Right cardiac atrium (tissue), 5 donors: ENCODE measurements at regions not wholly inside any gene's neighbourhood (a gene's known extent, or its start where the extent isn't known, plus 50 kb on each side); places are given as distances from the start of the nearest gene placed in this dataset.
A peak's percentile ranks its signal among the peaks of the same experiment; 100 is the strongest.
"Not testable (repeated sequence)": the region's sequence is repeated elsewhere in the genome, so short reads cannot be mapped to it uniquely, and the experiment has no call there.

ENCODE experiments used
- ATAC-seq, 2 donors: fragments of 200-7000 bp; cut with Tn5 transposase; one replicate each; pipeline versions ENCODE4 v1.8.0 to v1.9.1; 2020; ENCODE audit warnings: moderate library complexity in 2 of 2, mild to moderate bottlenecking in 1 of 2
- DNase-seq, 3 donors: peaks; one replicate each; pipeline ENCODE4 v3.0.0-alpha.2; 2020
- H3K27ac ChIP-seq: one replicate; pipeline ENCODE4 v1.5.1; 2013; ENCODE audit warnings: mild to moderate bottlenecking, low read length, control low read depth, moderate library complexity
- H3K27me3 ChIP-seq: one replicate; pipeline ENCODE4 v1.6.1; 2013; ENCODE audit not compliant: control insufficient read depth, insufficient read depth
- H3K4me1 ChIP-seq: one replicate; pipeline ENCODE4 v1.6.1; 2013; ENCODE audit warnings: low read length; ENCODE audit not compliant: control insufficient read depth, insufficient read depth
- H3K4me3 ChIP-seq: one replicate; pipeline ENCODE4 v1.5.1; 2013; ENCODE audit warnings: low read length, control low read depth
- H3K9me3 ChIP-seq: one replicate; pipeline ENCODE4 v1.6.1; 2013; ENCODE audit warnings: low read length; ENCODE audit not compliant: control insufficient read depth
- WGBS: extraction: QIAGEN DNeasy Blood & Tissue Kit; methylation state at CpG from one replicate; pipeline ENCODE4 v1.1.7; 2013; 5-methylcytosine and 5-hydroxymethylcytosine counted together
- intact Hi-C, 4 donors: fragments of 100-400 bp; cut with DNase I; formaldehyde crosslinking; loops; one replicate each; pipeline versions ENCODE4 v1.11.0 to v1.14.0; 2022 to 2023
- donor health status: healthy with polysubstance abuse.
- donor health status: DM: no; HTN: yes; CAD: no.
- donor health status: DM: no; HTN: no; CAD: no.
- donor health status: DM: no; HTN: yes; CAD: no; lungs with severe emphysema.
- donor health status: DM: yes; HTN: yes; CAD: no.

- H3K4me3 ChIP-seq, ATAC-seq, DNase-seq, intact Hi-C loops, H3K4me1 ChIP-seq, H3K9me3 ChIP-seq, H3K27ac ChIP-seq, H3K27me3 ChIP-seq: not testable (repeated sequence)
- WGBS = 57% methylated on average over 7 of the region's 7 CpGs
Observed at GRCh38 chr15:24268536-24269165, 406.9 kb upstream of the NPAP1 start.

GRCh38 chr15:24269166-24269571, 406.4 kb upstream of the NPAP1 start:
- no peak overlapping the region for H3K27ac ChIP-seq
- ATAC-seq = peak in 1 of 2 donors; percentile 41
- no peaks in the 10 kb centered on the region for H3K27me3 ChIP-seq
- 33% methylated on average over 4 of the region's 4 CpGs for WGBS
- no peaks in the 10 kb centered on the region for H3K4me1 ChIP-seq
- H3K9me3 ChIP-seq = no peaks in the 10 kb centered on the region
- H3K4me3 ChIP-seq = no peak overlapping the region
- intact Hi-C loops = no loop called here
- no peak for DNase-seq

- ATAC-seq = no peak
- no peaks in the 10 kb centered on the region for H3K27me3 ChIP-seq
- intact Hi-C loops = no loop called here
Observed at GRCh38 chr15:24269923-24270322, 405.7 kb upstream of the NPAP1 start.

GRCh38 chr15:24271496-24272244, 403.9 kb upstream of the NPAP1 start:
- ATAC-seq, H3K27me3 ChIP-seq, DNase-seq, H3K27ac ChIP-seq, H3K4me1 ChIP-seq, H3K9me3 ChIP-seq, H3K4me3 ChIP-seq, intact Hi-C loops: not testable (repeated sequence)
- 62% methylated on average over 5 of the region's 5 CpGs for WGBS

More at GRCh38 chr15:24269923-24270322, 405.7 kb upstream of the NPAP1 start:
- peak in 1 of 3 donors; percentile 35 for DNase-seq
- no peaks in the 10 kb centered on the region for H3K4me1 ChIP-seq
- no peaks in the 10 kb centered on the region for H3K9me3 ChIP-seq
- H3K27ac ChIP-seq = no peak overlapping the region
- H3K4me3 ChIP-seq = no peak overlapping the region
- 85% methylated on average over 13 of the region's 13 CpGs for WGBS

- Histone ChIP-seq H3K4me1 (no peaks in the 10 kb centered on the region), H3K9me3 (no peaks in the 10 kb centered on the region), H3K27ac (no peak overlapping the region), H3K4me3 (no peak overlapping the region), H3K27me3 (no peaks in the 10 kb centered on the region)
- ATAC-seq (no peak), DNase-seq (no peak)
- WGBS = 47% methylated on average over 2 of the region's 2 CpGs
- intact Hi-C loops = no loop called here
Observed at GRCh38 chr15:24292837-24293236, 382.7 kb upstream of the NPAP1 start.

GRCh38 chr15:24300804-24301368, 374.7 kb upstream of the NPAP1 start:
- H3K27me3 ChIP-seq, ATAC-seq, intact Hi-C loops, H3K9me3 ChIP-seq, DNase-seq, H3K4me1 ChIP-seq, H3K27ac ChIP-seq, H3K4me3 ChIP-seq: not testable (repeated sequence)
- 62% methylated on average over 8 of the region's 8 CpGs for WGBS

- ATAC-seq, intact Hi-C loops: not testable (repeated sequence)
Observed at GRCh38 chr15:24301999-24302398, 373.6 kb upstream of the NPAP1 start.

GRCh38 chr15:24304747-24305146, 370.8 kb upstream of the NPAP1 start:
- 30% methylated on average over 2 of the region's 2 CpGs for WGBS
- H3K4me3 ChIP-seq, H3K9me3 ChIP-seq, DNase-seq, intact Hi-C loops, H3K4me1 ChIP-seq, H3K27me3 ChIP-seq, H3K27ac ChIP-seq, ATAC-seq: not testable (repeated sequence)

More at GRCh38 chr15:24301999-24302398, 373.6 kb upstream of the NPAP1 start:
- H3K27ac ChIP-seq, H3K9me3 ChIP-seq, DNase-seq, H3K27me3 ChIP-seq, H3K4me3 ChIP-seq, H3K4me1 ChIP-seq: not testable (repeated sequence)
- WGBS = 90% methylated on average over 1 of the region's 1 CpG

- ATAC-seq, H3K9me3 ChIP-seq, H3K27me3 ChIP-seq, DNase-seq, H3K4me1 ChIP-seq, H3K27ac ChIP-seq, H3K4me3 ChIP-seq, intact Hi-C loops: not testable (repeated sequence)
- WGBS = 36% methylated on average over 1 of the region's 1 CpG
Observed at GRCh38 chr15:24305643-24306042, 369.9 kb upstream of the NPAP1 start.

- H3K4me1 ChIP-seq, intact Hi-C loops, H3K4me3 ChIP-seq, H3K27ac ChIP-seq, DNase-seq, H3K9me3 ChIP-seq, H3K27me3 ChIP-seq, ATAC-seq: not testable (repeated sequence)
- 49% methylated on average over 1 of the region's 1 CpG for WGBS
Observed at GRCh38 chr15:24309700-24310099, 365.9 kb upstream of the NPAP1 start.

- intact Hi-C loops, ATAC-seq, H3K4me3 ChIP-seq, H3K9me3 ChIP-seq, H3K27me3 ChIP-seq, DNase-seq, H3K27ac ChIP-seq, H3K4me1 ChIP-seq: not testable (repeated sequence)
- WGBS = 41% methylated on average over 3 of the region's 3 CpGs
Observed at GRCh38 chr15:24311692-24312091, 363.9 kb upstream of the NPAP1 start.
